Transverse colon (tissue), 3 donors: ENCODE measurements at regions not wholly inside any gene's neighbourhood (a gene's known extent, or its start where the extent isn't known, plus 50 kb on each side); places are given as distances from the start of the nearest gene placed in this dataset.

Experiments
- EP300 ChIP-seq: sonication (generic); formaldehyde crosslinking; IDR thresholded peaks from one replicate; pipeline ENCODE4 v1.6.1; 2017; ENCODE audit warnings: antibody characterized with exemption, low read depth
- TF ChIP-seq, protein P1 (sequence below), 5 experiments: fragments of 200-600 bp in 3 of 5; fragments of 450-650 bp in 2 of 5; sonication (generic) in 3 of 5; IDR thresholded peaks; 1 replicate in 2 of 5; 2 replicates in 3 of 5; pipeline ENCODE4 v1.5.1; 2016 to 2017; ENCODE audit warnings: antibody characterized with exemption in 5 of 5, inconsistent platforms in 3 of 5, mild to moderate bottlenecking in 2 of 5, moderate library complexity in 1 of 5

GRCh38 chr1:218679391-218679790 is 334.3 kb downstream of the TGFB2 start:
- TF ChIP-seq, protein P1, sequence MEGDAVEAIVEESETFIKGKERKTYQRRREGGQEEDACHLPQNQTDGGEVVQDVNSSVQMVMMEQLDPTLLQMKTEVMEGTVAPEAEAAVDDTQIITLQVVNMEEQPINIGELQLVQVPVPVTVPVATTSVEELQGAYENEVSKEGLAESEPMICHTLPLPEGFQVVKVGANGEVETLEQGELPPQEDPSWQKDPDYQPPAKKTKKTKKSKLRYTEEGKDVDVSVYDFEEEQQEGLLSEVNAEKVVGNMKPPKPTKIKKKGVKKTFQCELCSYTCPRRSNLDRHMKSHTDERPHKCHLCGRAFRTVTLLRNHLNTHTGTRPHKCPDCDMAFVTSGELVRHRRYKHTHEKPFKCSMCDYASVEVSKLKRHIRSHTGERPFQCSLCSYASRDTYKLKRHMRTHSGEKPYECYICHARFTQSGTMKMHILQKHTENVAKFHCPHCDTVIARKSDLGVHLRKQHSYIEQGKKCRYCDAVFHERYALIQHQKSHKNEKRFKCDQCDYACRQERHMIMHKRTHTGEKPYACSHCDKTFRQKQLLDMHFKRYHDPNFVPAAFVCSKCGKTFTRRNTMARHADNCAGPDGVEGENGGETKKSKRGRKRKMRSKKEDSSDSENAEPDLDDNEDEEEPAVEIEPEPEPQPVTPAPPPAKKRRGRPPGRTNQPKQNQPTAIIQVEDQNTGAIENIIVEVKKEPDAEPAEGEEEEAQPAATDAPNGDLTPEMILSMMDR (IDR thresholded peaks at IDR 0.05) = no peak
- no peak for TF ChIP-seq EP300
